GM12873 (cell line): ENCODE measurements at regions not wholly inside any gene's neighbourhood (a gene's known extent, or its start where the extent isn't known, plus 50 kb on each side); places are given as distances from the start of the nearest gene placed in this dataset.
A peak's percentile ranks its signal among the peaks of the same experiment; 100 is the strongest.

Experiments
- TF ChIP-seq, protein P1 (sequence below): IDR thresholded peaks from 2 replicates; pipeline ENCODE4 v1.5.1; 2012; ENCODE audit warnings: low read depth, mild to moderate bottlenecking, moderate library complexity, low read length, control low read depth; ENCODE audit not compliant: insufficient read depth; ENCODE audit errors: missing control alignments

DNA sequence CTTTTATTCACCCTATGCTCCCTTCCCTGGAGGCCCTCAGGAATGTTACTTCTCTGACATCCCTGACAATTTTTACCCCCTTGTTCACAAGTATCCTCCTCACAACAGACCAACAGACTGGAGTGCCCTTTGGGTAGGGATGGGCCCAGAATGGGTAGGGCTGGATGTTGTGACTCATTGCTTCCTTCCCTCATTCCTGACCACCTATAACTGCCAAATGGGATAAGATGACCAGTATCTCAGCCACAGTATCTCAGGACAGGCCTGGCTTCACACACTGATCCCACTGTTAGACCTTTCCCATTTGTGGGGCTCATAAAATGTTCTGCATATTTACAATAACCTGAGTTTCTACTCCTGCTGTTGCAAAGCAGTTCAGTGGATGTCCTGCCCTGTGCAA lies 223.0 kb upstream of the LRFN2 start:
- TF ChIP-seq, protein P1, sequence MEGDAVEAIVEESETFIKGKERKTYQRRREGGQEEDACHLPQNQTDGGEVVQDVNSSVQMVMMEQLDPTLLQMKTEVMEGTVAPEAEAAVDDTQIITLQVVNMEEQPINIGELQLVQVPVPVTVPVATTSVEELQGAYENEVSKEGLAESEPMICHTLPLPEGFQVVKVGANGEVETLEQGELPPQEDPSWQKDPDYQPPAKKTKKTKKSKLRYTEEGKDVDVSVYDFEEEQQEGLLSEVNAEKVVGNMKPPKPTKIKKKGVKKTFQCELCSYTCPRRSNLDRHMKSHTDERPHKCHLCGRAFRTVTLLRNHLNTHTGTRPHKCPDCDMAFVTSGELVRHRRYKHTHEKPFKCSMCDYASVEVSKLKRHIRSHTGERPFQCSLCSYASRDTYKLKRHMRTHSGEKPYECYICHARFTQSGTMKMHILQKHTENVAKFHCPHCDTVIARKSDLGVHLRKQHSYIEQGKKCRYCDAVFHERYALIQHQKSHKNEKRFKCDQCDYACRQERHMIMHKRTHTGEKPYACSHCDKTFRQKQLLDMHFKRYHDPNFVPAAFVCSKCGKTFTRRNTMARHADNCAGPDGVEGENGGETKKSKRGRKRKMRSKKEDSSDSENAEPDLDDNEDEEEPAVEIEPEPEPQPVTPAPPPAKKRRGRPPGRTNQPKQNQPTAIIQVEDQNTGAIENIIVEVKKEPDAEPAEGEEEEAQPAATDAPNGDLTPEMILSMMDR, result no peak

DNA sequence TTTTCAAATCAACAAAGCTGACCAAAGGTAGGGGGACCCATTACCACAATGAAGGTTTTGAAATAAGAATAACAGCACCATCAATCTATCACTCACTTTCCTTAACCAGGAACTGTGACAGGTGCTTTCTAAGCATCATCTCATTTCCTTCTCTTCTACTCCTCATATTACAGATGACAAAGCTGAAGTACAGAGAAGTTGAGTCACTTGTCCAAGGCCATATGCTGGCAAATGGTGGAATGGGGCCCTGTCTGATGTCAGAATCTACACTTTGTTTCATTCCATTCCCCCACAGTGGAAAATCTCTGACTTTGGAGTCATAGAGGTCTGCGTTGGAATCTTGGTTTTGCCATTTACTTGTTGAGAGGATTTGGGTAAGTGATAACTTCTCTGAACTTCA lies 222.5 kb upstream of the LRFN2 start:
- TF ChIP-seq, protein P1, result no peak

DNA sequence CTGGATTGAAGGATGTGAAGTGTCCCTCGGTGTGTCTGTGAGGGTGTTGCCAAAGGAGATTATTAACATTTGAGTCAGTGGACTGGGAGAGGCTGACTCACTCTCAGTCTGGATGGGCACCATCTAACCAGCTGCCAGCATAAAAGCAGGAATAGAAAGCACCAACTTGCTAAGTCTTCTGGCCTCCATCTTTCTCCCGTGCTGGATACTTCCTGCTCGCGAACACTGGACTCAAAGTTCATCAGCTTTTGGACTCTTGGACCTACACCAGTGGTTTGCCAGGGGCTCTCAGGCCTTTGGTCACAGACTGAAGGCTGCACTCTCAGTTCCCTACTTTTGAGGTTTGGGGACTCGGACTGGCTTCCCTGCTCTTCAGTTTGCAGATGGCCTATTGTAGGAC lies 220.3 kb upstream of the LRFN2 start:
- TF ChIP-seq, protein P1, result no peak

DNA sequence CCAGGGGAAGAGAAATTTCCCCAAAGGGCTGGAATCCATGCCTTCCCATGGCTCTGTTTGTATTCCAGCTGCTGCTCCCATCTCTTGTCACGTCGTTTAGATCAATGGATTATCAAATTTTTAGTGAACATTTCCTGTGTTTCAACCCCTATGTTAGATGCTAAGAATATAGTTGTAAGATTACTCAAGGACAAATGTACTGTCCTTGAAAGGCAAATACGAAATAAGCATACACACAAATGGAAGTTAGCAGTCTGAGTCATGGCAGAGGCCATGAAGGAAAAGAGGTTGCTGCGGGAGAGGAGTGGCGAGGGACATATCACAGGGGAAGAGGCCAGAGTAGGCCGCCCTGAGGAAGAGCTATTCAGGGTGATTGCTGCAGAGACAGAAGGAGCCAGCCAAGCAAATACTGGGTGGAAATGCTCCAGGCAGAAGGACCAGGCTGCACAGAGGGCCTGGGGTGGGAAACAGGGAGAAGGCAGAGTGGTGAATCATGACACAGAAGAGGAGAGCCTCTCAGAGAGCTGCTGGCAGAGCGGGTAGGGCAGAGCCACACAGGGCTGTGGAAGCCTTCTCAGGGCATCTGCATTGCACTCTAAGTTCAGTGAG lies 219.2 kb upstream of the LRFN2 start:
- TF ChIP-seq, protein P1, result no peak

DNA sequence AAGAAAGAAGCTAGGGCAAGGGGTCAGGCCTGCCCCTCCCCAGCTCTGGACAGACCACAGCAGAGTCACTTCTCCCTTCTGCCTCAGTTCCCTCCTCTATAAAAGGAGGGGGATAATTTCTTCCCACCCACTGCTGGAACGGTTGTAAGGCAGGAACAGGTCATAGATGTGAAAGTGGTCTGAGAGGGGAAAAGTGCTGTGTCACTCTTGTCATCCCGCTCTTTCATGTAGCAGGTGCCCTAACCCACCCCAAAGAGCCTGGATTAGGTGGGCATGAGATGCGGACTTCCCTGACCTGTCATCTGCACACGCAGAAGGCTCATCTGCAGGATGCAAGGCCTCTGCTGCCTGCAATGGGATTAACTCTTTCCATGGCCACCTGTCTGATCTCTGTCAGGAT lies 218.2 kb upstream of the LRFN2 start:
- TF ChIP-seq, protein P1, result no peak

DNA sequence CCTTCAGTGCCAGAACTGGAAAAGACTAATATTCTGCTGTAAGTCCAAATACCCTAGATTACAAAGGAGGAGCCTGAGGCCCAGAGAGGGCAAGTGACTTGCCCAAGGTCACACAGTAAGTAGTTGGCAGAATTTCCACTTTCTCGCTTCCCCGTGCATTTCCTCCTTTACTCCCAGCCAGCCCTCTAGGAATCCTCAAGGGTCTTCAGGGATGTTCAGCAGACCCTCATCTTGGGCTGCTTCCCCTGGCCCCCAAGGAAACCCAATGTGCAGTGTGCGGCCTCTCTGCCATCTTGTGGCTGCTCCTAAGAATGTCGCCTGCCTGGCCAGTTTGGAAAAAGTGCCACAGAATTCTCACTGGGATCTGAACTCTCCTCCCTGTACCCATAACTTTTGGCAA lies 217.7 kb upstream of the LRFN2 start:
- TF ChIP-seq, protein P1, result peak; percentile 57

DNA sequence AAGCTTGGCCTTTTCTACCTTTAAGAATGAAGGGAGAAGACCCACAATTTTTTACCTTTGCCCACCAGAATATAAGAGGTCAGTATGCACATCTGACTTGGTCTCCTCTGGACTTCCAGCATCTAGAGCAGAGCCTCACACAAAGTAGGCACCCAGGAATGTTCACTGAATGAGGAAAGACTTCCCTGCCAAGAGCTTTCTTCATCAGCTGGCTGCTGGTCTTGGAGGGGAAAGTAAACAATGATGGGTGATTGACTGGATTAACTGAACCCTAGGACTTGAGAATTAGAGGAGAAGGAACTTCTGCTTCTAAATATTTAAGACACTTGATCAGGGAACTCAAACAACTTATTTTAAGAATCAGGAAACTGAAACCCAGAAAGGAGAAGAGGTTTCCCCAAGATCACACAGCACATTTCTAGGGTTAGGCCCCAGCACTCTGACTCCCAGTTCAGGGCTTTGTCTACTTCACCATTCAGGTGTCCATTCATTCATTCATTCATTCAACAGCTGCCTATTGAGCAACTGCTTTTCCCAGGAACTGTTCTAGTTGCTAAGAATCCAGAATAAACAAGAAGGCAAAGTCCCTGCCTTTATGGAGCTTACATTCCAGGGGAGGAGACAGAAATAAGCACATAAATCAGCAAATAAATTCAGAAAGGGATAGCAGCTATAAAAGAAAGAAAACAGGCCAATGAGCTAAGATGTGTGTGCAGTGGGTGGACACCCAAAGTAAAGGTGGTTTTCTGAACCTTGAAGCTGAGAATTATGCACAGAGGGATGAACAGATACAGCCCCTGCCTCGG lies 216.9 kb upstream of the LRFN2 start:
- TF ChIP-seq, protein P1, result no peak
